NCI-H2171 treated with DMSO at 0.1 percent for 48 hours (cell line): ENCODE measurements at regions not wholly inside any gene's neighbourhood (a gene's known extent, or its start where the extent isn't known, plus 50 kb on each side); places are given as distances from the start of the nearest gene placed in this dataset.

Experiments used
- DNase-seq: peaks from one replicate; lab custom pipeline; 2025; lab: John Stamatoyannopoulos, UW

DNA sequence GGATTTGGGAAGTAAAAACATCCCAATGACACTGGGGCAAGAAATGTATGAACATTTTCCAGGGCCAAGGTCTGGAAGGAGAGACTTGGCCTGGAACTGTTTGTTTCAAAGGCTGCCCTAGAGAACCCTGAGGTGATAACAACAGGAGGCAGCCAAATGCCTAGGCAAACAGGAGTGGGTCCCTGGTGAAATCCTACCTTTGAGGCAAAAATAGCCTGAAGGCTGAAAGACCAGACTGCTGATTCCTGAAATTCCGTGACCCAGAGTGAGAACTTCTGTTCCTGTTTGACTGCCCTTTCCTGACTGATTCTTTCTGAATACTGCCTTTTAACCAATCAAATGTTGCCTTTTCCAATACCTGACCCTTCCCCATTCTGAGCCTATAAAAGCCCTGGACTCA lies 196.4 kb downstream of the NSUN3 start:
- DNase-seq: no peak

DNA sequence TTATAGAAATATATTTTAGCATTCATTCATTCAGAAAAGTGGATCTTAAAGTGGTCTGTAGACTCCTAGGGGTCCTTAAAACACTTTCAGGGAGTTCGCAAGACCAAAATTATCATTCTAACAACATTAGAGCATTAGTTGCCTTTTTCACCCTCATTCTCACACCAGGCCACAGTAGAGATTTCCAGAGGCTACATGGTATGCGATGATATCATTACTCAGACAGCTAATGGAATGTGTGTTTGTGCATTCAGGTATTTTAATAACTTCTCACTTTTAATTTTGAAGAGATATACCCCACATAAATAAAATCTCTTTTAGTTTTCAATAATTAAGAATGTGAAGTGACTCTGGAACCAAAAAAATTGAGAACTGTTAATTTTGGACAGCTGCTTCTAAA lies 206.9 kb downstream of the NSUN3 start:
- DNase-seq: no peak

GRCh38 chr3:94272016-94272415 lies 209.2 kb downstream of the NSUN3 start:
- no peak for DNase-seq

DNA sequence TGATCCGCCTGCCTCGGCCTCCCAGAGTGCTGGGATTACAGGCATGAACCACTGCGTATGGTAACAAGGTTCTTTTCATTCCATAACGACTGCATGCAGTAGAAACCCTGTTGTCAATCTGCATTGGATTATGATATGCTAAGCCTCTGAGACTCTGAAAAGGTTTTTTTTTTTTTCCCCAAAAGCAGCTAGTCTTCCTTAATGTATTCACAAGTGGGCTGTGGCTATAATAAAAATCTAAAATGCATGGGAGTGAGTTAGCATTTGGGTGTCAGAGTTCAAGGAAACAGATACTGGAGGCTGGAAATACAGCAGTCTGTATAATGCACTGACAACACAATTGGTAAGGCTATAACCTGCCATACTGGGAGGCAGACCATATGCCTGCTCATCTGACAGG lies 218.1 kb downstream of the NSUN3 start:
- no peak for DNase-seq

DNA sequence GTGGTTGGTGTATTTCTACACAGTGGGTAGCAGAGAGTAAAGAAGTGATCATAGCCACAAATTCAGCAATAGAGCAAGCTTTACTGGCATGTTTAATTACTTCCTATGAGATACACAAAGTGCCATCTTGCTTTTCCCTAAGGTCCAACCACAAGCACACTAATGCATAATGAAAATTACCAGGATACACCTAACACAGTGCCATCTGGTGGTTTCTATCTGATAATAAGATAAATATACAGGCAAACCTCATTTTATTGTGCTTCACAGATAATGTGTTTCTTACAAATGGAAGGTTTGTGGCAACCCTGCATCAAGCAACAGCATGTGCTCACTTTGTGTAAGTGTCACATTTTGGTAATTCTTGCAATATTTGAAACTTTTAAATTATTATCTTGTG lies 223.0 kb downstream of the NSUN3 start:
- peak; percentile 10 for DNase-seq

GRCh38 chr3:94291686-94292085 lies 228.8 kb downstream of the NSUN3 start:
- DNase-seq: no peak

- no peak for DNase-seq
Measured at GRCh38 chr3:94292151-94292550, 229.3 kb downstream of the NSUN3 start.

DNA sequence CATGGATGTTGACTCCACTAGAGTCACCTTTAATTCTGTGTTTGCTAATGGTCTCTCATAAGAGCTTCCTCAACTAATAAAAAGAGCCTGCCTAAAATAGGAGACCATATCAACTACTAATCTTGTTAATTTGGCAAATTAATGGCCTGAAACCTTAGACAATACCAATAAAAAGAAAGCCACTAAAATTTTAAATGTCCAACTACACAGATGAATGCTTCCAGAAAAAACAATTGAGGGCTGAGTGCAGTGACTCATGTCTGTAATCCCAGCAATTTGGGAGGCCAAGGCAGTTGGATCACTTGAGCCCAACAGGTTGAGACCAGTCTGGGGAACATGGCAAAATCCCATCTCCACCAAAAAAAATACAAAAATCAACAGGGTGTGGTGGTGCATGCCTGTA lies 230.9 kb downstream of the NSUN3 start:
- DNase-seq: no peak

GRCh38 chr3:94294806-94295205 lies 231.9 kb downstream of the NSUN3 start:
- no peak for DNase-seq

GRCh38 chr3:94299716-94300115 lies 236.9 kb downstream of the NSUN3 start:
- no peak for DNase-seq

GRCh38 chr3:94301366-94301765 lies 238.5 kb downstream of the NSUN3 start:
- DNase-seq: no peak

DNA sequence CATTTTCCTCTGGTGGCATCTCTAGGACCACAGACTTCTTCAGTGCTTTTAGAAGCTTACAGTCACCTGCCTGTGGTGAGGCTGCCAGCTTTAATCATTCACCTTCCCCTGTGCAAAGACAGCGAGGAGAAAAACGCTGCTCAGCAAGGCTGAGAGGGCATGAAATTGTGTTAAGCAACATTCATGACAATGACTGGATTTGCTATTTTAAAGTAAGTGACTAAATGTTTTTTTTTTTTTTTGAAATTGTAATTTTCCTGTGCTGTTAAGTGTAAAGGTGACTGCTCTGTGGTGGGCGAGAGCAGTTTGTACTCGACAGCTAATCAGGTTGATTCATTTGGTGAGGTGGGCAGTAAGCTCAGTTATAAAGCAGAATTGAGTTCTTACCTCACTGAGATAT lies 240.4 kb downstream of the NSUN3 start:
- no peak for DNase-seq

DNA sequence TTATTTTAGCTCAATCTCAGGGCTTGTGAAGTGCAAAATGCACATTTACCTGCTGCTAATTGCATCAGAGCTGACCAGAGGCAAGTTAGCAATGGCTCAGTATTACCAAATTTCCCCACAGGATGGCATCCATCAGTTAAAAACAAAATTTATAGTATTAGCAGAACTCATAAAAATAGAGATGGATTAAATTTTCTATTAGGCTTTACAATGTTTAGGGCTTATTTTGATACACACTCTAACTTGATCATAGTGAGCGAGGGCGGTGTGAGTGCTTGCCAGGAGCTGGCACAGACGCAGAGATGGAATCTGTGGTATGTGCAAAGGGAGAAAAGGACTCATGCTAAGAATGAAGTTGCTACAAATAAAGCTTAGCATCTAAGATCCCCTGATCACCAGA lies 241.0 kb downstream of the NSUN3 start:
- no peak for DNase-seq

GRCh38 chr3:94304954-94305353 lies 242.1 kb downstream of the NSUN3 start:
- DNase-seq: no peak

DNA sequence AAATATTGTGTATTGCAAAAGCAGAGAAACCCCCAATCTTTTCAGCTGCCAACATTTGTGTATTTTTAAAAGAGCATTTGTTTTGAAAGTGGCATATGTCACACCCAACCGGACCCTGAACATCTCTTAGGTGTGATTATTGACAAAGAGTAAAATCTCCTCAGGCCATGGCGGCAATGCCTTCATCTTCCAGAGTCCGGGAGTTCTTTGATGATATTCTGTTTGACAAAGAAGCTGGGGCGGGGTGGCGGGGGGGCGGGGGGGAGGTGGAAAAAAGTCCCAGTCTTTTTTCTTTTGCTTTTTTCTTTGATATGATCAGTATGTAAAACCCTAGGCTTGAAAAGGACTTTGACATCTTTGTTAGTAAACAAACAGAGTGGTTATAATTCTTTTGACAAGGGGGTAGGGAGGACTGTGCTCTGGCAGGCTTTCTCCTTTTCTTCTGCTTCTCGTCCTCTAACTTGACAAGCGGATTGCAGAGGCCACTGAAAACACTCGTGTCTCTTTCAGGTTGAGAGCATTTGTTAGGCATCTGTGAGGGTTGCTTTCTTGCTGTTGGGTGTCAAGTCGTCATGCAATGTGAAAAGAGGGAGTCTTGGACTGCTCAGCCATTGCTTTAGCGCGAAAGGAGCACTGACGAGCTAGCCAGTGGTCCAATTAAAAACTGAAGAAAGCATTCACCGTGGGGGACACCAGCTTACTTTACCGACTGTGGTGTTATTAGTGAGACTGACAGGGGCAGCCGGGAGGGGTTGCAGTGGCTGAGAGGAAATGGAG lies 243.2 kb downstream of the NSUN3 start:
- DNase-seq: no peak

DNA sequence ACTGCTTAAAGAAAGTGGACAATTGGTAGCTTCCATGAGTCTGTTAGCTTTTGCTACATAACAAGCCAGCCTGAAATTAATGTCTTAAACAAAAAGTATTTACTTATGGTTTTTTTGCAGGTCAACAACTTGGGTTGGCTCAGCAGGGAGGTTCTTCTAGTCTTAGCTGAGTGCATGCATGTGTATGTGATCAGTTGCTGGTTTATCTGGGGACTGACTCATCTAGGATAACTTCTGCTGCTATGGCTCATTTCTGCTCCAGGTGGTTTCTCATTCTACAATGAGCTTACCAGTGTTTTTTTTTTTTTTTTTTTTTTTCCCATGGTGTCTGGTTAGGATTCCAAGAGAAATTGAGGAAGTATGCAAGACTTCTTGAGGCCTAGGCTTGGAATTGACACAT lies 244.7 kb downstream of the NSUN3 start:
- DNase-seq: no peak

- DNase-seq: no peak
Measured at GRCh38 chr3:94308767-94309166, 245.9 kb downstream of the NSUN3 start.

DNA sequence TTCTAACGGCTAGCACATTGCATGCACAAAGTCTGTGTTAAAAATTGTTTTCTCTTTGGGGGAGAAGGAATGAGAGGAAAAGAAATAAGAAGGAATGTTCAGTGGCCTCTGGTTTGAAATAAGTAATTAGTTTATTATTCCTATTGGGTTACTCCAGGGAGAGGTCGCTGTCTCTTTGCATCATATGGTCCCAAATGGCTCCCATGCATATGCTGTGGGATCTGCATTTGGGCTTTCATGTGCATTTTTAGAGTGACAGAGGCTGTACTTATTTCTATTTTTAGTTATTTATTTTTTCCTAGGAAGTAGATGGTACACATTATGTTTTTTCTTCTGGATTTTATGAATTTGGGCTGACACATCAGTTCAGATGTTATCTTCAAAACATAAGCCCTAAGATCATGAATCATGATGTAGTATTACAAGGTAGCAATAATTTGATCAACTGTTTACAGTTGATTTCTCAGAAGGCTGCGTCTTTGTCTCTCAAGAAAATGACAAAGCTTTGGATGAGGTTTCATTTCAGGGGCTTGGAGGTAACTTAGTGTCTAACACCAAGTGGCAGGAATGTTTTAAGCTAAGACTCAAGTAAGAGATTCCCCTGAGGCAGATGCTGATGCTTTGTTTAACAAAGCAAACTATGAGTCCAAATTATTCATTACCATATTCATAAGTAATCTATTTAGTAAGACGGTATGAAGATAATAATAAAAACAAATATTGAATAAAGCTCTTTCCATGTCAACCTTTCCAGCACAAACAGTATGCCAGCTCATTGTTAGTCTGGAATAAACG lies 247.7 kb downstream of the NSUN3 start:
- no peak for DNase-seq

DNA sequence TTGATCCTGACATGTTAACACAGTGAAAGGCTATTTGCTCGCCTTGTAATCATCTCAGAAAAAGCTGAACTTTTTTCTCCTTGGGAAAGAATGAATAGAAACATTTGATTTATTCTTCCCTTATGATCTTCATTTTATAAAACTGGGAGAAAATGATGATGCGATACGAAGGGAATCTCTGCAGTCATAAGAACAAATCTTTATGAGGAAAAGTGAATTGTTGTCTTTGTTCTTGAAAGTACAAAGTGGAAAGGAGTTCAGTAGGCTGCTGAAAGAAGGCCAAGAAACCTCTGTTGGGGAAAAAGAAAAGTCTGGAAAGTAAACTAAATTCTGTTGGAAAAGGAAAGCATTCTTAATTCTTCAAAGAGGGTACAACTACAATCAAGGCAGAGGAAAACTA lies 248.8 kb downstream of the NSUN3 start:
- no peak for DNase-seq

DNA sequence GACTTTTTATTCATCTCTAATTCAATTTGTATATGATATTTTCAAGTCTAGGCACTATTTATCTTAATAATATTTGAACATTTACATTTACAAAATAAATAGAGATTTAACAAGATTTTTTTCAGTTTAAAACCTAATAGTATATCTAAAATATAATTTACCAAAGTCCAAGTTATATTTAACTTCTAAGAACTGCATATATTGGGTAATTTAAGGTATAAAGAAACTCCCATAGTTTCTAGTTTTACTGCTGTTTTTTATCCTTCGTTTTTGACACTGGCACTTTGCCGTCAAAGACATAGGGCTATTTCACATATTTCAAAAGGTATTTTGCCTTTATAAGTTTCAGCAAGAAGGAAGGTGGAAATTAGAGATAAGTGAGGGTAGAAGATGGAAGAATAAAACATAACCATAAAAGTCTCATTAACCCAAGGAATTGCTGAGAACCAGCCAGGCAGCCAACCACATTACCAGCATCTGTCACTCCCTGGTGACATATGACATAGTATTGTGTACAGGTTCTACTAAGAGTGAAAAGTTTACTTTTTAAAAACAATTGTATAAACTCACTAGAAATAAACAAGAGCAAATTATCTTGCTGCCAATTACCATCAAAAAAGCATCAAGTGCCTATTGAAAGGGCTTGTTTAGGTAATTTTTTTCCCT lies 251.5 kb downstream of the NSUN3 start:
- DNase-seq: no peak

- DNase-seq: no peak
Measured at GRCh38 chr3:94317017-94317416, 254.2 kb downstream of the NSUN3 start.

- no peak for DNase-seq
Measured at GRCh38 chr3:94323596-94323995, 260.7 kb downstream of the NSUN3 start.

DNA sequence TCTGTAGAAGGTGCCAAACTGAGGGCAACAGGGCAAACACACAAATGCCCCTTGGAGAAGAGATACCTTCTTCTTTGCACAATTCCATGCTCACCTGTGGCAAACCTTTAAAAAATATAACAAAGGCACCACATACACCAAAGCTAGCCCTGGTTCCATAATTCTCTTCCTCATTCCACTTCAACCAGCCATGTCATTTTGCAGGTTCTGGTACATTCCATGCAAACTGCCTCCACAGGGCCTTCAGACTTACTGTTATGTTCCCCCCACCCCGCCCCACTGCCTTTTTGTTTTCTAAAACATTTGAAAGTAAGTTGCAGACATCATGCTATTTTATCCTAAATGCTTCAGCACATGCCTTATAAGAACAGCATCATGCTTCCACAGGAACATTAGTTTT lies 269.0 kb downstream of the NSUN3 start:
- no peak for DNase-seq
